ENCODE measurements at regions not wholly inside any gene's neighbourhood (a gene's known extent, or its start where the extent isn't known, plus 50 kb on each side); places are given as distances from the start of the nearest gene placed in this dataset.
"Not testable (repeated sequence)": the region's sequence is repeated elsewhere in the genome, so short reads cannot be mapped to it uniquely, and the experiment has no call there.

GRCh38 chr14:106356643-106356930 is 830.2 kb downstream of the TMEM121 start:
- not testable (repeated sequence) for TF ChIP-seq CTCF, POLR2A (IDR thresholded peaks at IDR 0.05)

Data from stomach (tissue), 4 donors.